HG03432 (cell line): ENCODE measurements at regions not wholly inside any gene's neighbourhood (a gene's known extent, or its start where the extent isn't known, plus 50 kb on each side); places are given as distances from the start of the nearest gene placed in this dataset.

ENCODE experiments used
- ATAC-seq: cut with Tn5 transposase; IDR thresholded peaks from one replicate; pipeline ENCODE4 v1.9.1; 2021; ENCODE audit warnings: mild to moderate bottlenecking, moderate library complexity; ENCODE audit not compliant: unreplicated experiment

- no peak for ATAC-seq
These were observed 1837.5 kb upstream of the CELF4 start for GRCh38 chr18:39403121-39403520.

DNA sequence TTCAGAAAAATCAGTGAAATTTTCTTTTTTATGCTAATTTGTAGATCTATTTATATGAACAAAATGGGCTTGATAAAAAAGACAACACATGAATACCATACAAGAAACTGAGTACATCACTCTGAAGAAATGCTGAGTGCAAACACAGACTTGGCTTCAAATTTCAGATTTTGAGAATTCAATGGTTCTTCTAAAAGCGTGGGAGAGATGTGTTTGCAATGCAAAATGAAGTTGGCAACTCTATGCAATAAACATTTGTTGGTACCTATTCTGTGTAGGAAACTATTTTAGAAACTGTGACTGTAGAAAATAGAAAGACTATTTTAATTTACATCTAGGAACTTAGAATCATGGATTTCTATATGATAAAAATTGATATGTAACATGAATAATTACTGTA lies 1834.1 kb upstream of the CELF4 start:
- no peak for ATAC-seq

DNA sequence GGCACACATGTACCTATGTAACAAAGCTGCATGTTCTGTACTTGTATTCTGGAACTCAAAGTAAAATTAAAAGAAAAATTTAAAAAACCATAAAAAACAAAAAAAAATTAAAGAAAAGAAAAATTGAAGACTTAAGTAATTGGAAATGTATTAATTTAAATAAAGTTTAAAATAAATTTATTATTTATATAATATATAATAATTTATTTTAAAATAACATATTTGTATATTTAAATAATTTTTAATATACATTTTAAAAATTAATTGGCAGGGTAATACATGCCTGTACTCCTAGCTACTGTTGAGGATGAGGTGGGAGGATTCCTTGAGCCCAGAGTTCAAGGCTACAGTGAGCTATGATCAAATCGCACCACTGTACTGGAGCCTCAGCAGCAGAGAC lies 1830.6 kb upstream of the CELF4 start:
- ATAC-seq: no peak

DNA sequence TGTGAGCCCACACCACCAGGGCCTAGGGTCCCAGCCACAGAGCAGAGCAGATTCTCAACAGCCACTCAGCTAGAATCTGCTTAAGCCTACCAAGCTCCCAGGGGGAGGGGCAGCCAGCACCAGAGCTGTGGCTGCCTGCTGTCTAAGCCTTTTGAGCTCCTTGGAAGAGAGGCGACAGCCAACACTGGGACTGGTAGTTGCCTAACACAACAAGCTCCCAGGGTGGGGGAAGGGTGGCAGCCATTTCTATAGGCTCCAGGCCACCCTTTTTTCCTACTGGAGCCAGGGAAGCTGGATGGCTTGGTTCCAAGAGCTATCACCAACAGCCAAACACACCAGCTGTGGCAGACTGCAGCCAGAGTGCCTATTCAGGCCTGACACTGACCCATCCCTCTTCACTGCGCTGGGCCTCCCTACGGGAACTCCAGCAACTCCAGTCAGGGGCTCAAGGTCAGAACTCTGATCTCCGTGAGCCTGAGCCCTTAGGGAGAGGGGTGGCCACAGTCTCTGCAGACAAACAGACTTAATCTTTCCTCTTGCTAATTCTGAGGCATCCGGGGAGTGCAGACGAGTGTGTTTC lies 1824.3 kb upstream of the CELF4 start:
- ATAC-seq: no peak

- ATAC-seq: no peak
These were observed 1815.3 kb upstream of the CELF4 start for GRCh38 chr18:39380866-39381265.

GRCh38 chr18:39380186-39380725 lies 1814.7 kb upstream of the CELF4 start:
- ATAC-seq: no peak

DNA sequence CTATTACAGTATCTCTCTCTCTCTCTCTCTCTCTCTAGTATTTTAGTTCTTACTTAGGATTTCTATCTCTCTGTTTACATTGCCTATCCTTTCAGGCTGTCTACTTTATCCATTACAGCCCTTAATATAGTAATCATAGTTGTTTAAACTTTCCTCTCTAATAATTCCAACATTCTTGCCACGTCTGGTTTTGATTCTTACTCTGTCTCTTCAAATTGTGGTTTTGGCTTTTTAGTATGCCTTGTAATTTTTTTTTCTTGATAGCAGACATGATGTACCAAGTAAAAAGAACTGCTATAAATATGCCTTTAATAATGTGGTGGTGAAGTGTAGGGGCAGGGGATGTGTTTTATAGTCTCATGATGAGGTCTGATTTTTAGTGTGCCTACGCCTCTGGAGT lies 1809.5 kb upstream of the CELF4 start:
- ATAC-seq: no peak

DNA sequence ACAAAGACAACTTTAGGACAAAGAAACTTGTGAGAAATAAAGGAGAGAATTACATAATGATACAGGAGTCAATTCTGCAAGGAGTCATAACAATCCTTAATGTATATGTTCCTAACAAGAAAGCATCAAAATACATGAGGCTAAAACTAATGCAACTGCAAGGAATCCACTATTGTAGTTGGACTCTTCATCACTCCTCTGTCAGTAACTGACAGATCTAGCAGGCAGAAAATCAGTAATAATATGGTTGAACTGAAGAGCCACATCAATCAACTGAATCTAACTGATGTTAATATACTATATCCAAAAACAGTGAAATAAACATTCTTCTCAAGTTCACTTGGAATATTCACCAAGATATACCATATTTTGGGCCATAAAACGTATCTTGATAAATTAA lies 1806.4 kb upstream of the CELF4 start:
- no peak for ATAC-seq

DNA sequence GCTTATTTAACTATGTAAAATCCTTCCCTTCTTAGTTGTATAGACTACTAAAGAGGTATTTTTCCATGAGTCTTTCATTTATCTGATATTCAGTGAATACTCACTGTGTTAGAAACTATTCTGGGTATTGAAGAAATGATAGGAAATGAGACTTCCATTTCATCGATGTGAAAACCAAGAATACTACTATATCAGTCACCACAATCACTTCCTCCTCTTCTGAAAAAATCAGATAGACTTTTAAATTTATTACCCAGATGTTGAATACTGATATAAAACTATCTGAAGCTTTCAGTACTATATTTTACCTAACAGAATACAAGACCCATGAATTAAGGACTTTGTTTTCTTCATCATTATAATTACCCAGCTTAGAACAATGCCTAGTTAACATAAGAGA lies 1801.1 kb upstream of the CELF4 start:
- no peak for ATAC-seq

- ATAC-seq: no peak
These were observed 1800.4 kb upstream of the CELF4 start for GRCh38 chr18:39365836-39366485.

GRCh38 chr18:39360072-39360471 lies 1794.5 kb upstream of the CELF4 start:
- ATAC-seq: no peak

DNA sequence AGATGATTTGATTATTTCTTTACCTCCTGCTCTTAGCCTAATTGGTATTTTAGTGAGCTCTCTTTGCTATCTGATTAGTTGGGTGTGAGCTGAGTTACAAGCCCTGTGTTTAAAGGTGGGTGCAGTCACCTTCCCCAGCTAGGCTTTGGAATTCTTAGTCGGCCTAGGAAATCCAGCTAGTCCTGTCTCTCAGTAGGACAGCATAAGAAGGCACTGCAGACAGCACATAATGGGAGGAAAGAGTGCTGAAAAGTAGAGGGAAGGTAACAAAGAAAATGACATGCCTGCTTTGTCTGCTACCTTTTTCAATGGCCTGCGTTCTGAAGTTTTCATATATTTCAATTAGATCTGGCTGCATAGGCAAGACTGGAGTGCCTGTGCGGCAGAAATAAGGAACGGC lies 1794.0 kb upstream of the CELF4 start:
- no peak for ATAC-seq

GRCh38 chr18:39350945-39351344 lies 1785.3 kb upstream of the CELF4 start:
- no peak for ATAC-seq

GRCh38 chr18:39349801-39350200 lies 1784.2 kb upstream of the CELF4 start:
- ATAC-seq: no peak

DNA sequence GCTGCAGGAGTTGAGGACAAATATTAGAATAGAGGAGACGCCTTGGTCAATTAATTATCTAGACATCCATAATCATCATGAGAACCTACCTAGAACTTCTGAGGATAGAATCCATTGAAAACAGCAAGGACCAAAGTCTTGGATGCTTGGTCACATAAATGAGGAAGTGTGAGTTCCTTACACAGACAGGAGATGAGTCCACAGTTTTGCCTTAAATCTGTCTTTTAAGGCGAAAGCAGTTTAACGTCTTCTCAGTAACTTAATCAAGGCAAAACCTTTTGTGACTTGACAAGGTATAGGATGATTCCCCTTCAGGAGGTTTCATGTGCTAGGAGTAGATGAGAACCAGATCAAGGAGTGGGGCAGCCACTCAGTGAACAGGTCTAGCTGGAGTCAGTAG lies 1783.2 kb upstream of the CELF4 start:
- ATAC-seq: no peak

DNA sequence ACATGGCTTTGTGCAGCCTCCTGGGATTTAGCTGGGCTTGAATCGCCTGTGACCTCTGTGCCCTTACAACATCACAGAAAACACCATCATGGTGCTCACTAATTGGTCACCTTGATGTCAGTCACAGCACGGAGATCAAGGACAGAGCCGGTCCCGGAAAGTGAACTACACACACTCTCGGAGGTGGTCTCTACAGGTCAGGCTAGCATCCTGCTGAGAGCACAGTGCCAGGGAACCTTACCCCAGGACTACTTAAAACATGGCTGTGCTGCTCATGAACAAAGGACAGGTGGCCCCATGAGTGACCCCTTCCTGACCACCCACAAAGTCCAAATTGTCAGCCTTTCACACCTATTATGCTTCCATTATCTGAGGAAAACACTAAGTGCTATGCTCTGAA lies 1782.1 kb upstream of the CELF4 start:
- ATAC-seq: no peak

DNA sequence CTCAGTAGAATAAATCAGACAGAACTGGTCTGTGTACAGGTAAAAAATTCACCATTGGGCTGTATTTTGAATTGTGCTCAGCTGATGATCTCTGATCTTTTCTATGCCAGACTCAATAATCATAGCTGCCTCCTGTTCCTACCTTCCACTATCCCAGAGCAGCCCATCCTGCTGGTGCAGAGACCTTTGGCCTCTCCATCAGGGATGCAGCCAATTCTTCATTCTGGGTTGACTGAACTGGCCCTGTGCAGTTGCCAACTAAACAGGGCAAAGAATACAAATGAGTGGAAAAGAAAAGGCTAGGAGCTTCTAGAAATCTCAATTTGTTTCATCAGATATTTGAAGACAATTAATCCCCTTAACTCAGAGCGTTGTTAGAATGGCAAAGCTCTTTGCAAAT lies 1781.3 kb upstream of the CELF4 start:
- ATAC-seq: no peak

GRCh38 chr18:39345321-39345720 lies 1779.7 kb upstream of the CELF4 start:
- ATAC-seq: no peak

GRCh38 chr18:39344487-39344886 lies 1778.9 kb upstream of the CELF4 start:
- no peak for ATAC-seq

DNA sequence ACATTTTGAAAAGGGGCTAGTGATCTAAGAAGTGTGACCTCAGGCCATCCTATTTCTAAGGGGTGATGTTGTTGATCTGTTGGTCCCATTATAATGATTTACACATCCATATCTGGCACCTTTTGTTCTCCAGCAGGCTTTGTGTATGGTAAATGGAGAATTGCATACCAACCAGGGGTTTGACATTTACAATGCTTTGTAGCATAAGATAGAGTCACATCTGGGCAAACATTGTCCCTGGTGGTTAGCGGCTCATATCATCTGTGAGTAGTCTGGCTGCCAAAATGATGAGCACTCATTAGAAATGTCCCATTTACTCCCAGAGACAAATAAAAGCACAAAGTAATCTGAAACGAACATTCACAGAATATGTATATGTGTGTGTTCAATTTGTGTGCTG lies 1775.5 kb upstream of the CELF4 start:
- ATAC-seq: no peak

DNA sequence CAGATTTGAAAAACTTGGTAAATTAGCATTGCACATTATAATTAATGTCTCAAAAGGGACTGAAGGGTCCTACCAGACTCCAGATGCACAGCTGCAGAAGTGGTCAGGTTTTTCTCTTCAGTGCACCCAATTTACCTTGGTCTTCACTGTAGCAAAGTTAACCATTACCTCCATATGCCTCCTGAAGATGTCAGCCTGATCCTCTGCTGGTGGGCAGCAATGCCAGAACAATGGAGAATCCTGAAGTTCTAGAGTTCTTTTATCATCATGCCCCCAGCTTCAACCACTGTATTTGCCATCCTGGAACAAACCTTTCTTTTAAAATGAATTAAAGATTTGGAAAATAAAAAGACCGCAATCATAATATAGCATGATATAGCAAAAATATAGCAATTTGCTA lies 1774.8 kb upstream of the CELF4 start:
- ATAC-seq: no peak

- ATAC-seq: no peak
These were observed 1764.1 kb upstream of the CELF4 start for GRCh38 chr18:39329496-39330275.
